Osteoblast (primary cell): ENCODE measurements at regions not wholly inside any gene's neighbourhood (a gene's known extent, or its start where the extent isn't known, plus 50 kb on each side); places are given as distances from the start of the nearest gene placed in this dataset.

Source experiments
- DNase-seq: peaks from one replicate; pipeline ENCODE4 v3.0.0; 2011; ENCODE audit warnings: low spot score, mixed read lengths; ENCODE audit not compliant: insufficient read length; ENCODE audit errors: missing footprints
- H2AFZ ChIP-seq: 2 replicates; pipeline ENCODE4 v1.6.0; 2011; ENCODE audit warnings: mild to moderate bottlenecking, low read length
- H3K27ac ChIP-seq: 2 replicates; pipeline ENCODE4 v1.5.1; 2011; ENCODE audit warnings: mild to moderate bottlenecking, low read depth, low read length, moderate library complexity
- H3K27me3 ChIP-seq: 2 replicates; pipeline ENCODE4 v1.6.0; 2012; ENCODE audit warnings: mild to moderate bottlenecking, control low read depth, inconsistent platforms, low read length, moderate library complexity; ENCODE audit not compliant: insufficient read depth
- H3K36me3 ChIP-seq: 2 replicates; pipeline ENCODE4 v1.5.1; 2011; ENCODE audit warnings: mild to moderate bottlenecking, low read length, control low read depth, moderate library complexity; ENCODE audit not compliant: insufficient read depth
- H3K4me1 ChIP-seq: 2 replicates; pipeline ENCODE4 v1.5.1; 2011; ENCODE audit warnings: mild to moderate bottlenecking, low read length, control low read depth, moderate library complexity; ENCODE audit not compliant: insufficient read depth
- H3K4me2 ChIP-seq: 2 replicates; pipeline ENCODE4 v1.6.0; 2011; ENCODE audit warnings: mild to moderate bottlenecking, low read length; ENCODE audit not compliant: insufficient read depth
- H3K4me3 ChIP-seq: fragments of 200-600 bp; sonication (generic); 3 replicates; pipeline ENCODE4 v1.5.1; 2012; ENCODE audit warnings: mild to moderate bottlenecking, low read length, inconsistent platforms; ENCODE audit not compliant: insufficient read depth
- H3K79me2 ChIP-seq: 2 replicates; pipeline ENCODE4 v1.6.0; 2012; ENCODE audit warnings: mild to moderate bottlenecking, low read length, control low read depth, inconsistent platforms; ENCODE audit not compliant: insufficient read depth
- H3K9me3 ChIP-seq: 2 replicates; pipeline ENCODE4 v1.5.1; 2011; ENCODE audit warnings: low read depth, low read length, control low read depth
- H4K20me1 ChIP-seq: 2 replicates; pipeline ENCODE4 v1.6.0; 2012; ENCODE audit warnings: mild to moderate bottlenecking, low read length, control low read depth; ENCODE audit not compliant: insufficient read depth
- CTCF ChIP-seq: IDR thresholded peaks from 2 replicates; pipeline ENCODE4 v1.5.1; 2011; ENCODE audit warnings: mild to moderate bottlenecking, low read depth, low read length, moderate library complexity; ENCODE audit errors: extremely low read depth

DNA sequence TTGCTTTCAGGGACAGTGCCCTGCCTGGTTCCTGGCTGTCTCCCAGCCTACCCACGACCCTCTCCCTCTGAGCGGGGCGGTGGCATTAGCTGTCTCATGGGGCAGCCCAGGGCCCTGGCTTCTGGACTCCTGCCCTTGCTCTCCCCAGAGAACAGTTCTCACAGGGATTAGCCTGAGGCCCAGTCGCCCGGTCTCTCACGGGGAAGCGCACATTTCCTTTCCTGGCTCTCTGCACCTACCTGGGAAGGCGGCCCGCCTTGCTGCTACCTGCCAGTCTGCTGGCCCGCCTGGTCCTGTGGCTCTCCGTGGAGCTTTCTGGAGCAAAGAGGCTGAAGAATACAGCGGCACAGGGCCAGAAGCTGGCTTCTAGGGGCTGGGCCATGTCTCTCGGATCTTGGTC is 128.4 kb downstream of the FHDC1 start:
- no peaks in the 10 kb centered on the region for H4K20me1 ChIP-seq
- H3K4me2 ChIP-seq, result no peak overlapping the region
- no peak overlapping the region for H2AFZ ChIP-seq
- H3K4me3 ChIP-seq, result no peak overlapping the region
- H3K36me3 ChIP-seq, result no peaks in the 10 kb centered on the region
- no peaks in the 10 kb centered on the region for H3K4me1 ChIP-seq
- peak; percentile 15 for DNase-seq
- TF ChIP-seq CTCF, result no peak
- no peak overlapping the region for H3K27ac ChIP-seq
- no peaks in the 10 kb centered on the region for H3K79me2 ChIP-seq
- no peaks in the 10 kb centered on the region for H3K9me3 ChIP-seq
- H3K27me3 ChIP-seq, result no peaks in the 10 kb centered on the region

DNA sequence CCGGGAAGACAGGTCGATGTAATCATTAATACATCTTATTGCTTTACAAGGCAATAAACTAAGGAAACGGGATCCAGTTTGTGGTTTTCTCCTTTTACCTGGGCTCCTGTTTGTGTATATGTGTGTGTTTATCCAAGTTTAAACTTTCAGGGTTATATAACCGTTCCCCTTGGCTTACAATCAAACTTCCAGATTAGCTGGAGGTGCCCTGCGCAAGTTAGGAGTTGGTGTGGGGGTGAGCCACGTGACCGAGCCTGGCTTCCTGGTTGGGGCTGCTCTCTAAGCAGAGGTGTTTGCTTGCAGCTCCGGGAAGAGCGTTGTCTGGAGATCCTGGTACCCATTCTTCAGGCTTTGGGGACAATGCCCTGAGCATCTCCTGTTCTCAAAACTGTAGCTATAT is 129.2 kb downstream of the FHDC1 start:
- no peaks in the 10 kb centered on the region for H3K27me3 ChIP-seq
- no peak for TF ChIP-seq CTCF
- no peaks in the 10 kb centered on the region for H4K20me1 ChIP-seq
- H3K4me1 ChIP-seq, result no peaks in the 10 kb centered on the region
- H3K36me3 ChIP-seq, result no peaks in the 10 kb centered on the region
- H3K4me3 ChIP-seq, result no peak overlapping the region
- H2AFZ ChIP-seq, result no peak overlapping the region
- H3K27ac ChIP-seq, result no peak overlapping the region
- DNase-seq, result no peak
- no peaks in the 10 kb centered on the region for H3K9me3 ChIP-seq
- H3K4me2 ChIP-seq, result no peak overlapping the region
- no peaks in the 10 kb centered on the region for H3K79me2 ChIP-seq

- H3K4me3 ChIP-seq, result no peak overlapping the region
- DNase-seq, result peak; percentile 60
- no peaks in the 10 kb centered on the region for H3K4me1 ChIP-seq
- no peaks in the 10 kb centered on the region for H3K36me3 ChIP-seq
- peak overlapping the region; percentile 13 for H2AFZ ChIP-seq
- no peak overlapping the region for H3K27ac ChIP-seq
- TF ChIP-seq CTCF, result no peak
- no peaks in the 10 kb centered on the region for H3K27me3 ChIP-seq
- H3K4me2 ChIP-seq, result no peak overlapping the region
- H3K79me2 ChIP-seq, result no peaks in the 10 kb centered on the region
- no peaks in the 10 kb centered on the region for H3K9me3 ChIP-seq
- H4K20me1 ChIP-seq, result no peaks in the 10 kb centered on the region
Measured at GRCh38 chr4:153067376-153067775, 131.3 kb downstream of the FHDC1 start.

GRCh38 chr4:153068751-153069150 is 132.6 kb downstream of the FHDC1 start:
- no peaks in the 10 kb centered on the region for H3K79me2 ChIP-seq
- no peak for TF ChIP-seq CTCF
- no peaks in the 10 kb centered on the region for H3K27me3 ChIP-seq

More at GRCh38 chr4:153068751-153069150, 132.6 kb downstream of the FHDC1 start:
- Histone ChIP-seq H3K4me1 (no peaks in the 10 kb centered on the region), H4K20me1 (no peaks in the 10 kb centered on the region), H3K4me3 (no peak overlapping the region), H3K4me2 (no peak overlapping the region), H2AFZ (no peak overlapping the region), H3K9me3 (no peaks in the 10 kb centered on the region), H3K27ac (no peak overlapping the region), H3K36me3 (no peaks in the 10 kb centered on the region)
- DNase-seq, result no peak
